ENCODE measurements at regions not wholly inside any gene's neighbourhood (a gene's known extent, or its start where the extent isn't known, plus 50 kb on each side); places are given as distances from the start of the nearest gene placed in this dataset.
"Not testable (repeated sequence)": the region's sequence is repeated elsewhere in the genome, so short reads cannot be mapped to it uniquely, and the experiment has no call there.

GRCh38 chr12:46650688-46651087 is 175.1 kb downstream of the SLC38A4 start:
- Histone ChIP-seq H3K27me3 (no peaks in the 10 kb centered on the region), H3K36me3 (no peaks in the 10 kb centered on the region), H3K9me3 (no peaks in the 10 kb centered on the region), H3K27ac (no peak overlapping the region), H3K4me1 (peaks cover 0 to 4% (median 0%) of the 10 kb centered on the region in 12 donors), H3K4me3 (no peak overlapping the region)
- 73 to 89% (median 86%) methylated on average over 4 of the region's 4 CpGs for WGBS, 4 donors
- DNase-seq (no peak), ATAC-seq (no peak)
- TF ChIP-seq CTCF (IDR thresholded peaks at IDR 0.05) (no peak), POLR2A (IDR thresholded peaks at IDR 0.05) (no peak)
- intact Hi-C loops (cut with DNase I): loop anchor here in 6 of 10 donors (10.0 kb wide), 5 partner anchors 96 to 266 kb away; no protein-coding TSS in a partner anchor

GRCh38 chr12:46649433-46649832 is 176.4 kb downstream of the SLC38A4 start:
- no peak for ATAC-seq
- H3K9me3 ChIP-seq: no peaks in the 10 kb centered on the region
- H3K4me3 ChIP-seq: no peak overlapping the region
- WGBS, 4 donors: 91 to 96% (median 96%) methylated on average over 4 of the region's 4 CpGs
- H3K4me1 ChIP-seq: peaks cover 0 to 4% (median 0%) of the 10 kb centered on the region in 12 donors
- no peak overlapping the region for H3K27ac ChIP-seq
- DNase-seq: no peak
- no peaks in the 10 kb centered on the region for H3K27me3 ChIP-seq
- TF ChIP-seq POLR2A (IDR thresholded peaks at IDR 0.05): no peak
- TF ChIP-seq CTCF (IDR thresholded peaks at IDR 0.05): no peak
- H3K36me3 ChIP-seq: no peaks in the 10 kb centered on the region
- intact Hi-C loops (cut with DNase I): no loop called here

- no peak for ATAC-seq
- DNase-seq: no peak
- Histone ChIP-seq H3K9me3 (peaks cover 0 to 5% (median under 1%) of the 10 kb centered on the region in 12 donors), H3K4me1 (peaks cover 0 to 4% (median 0%) of the 10 kb centered on the region in 12 donors), H3K4me3 (no peak overlapping the region), H3K36me3 (no peaks in the 10 kb centered on the region), H3K27ac (no peak overlapping the region), H3K27me3 (no peaks in the 10 kb centered on the region)
- WGBS, 4 donors: 70 to 84% (median 76%) methylated on average over 2 of the region's 2 CpGs
- intact Hi-C loops (cut with DNase I): no loop called here
- TF ChIP-seq CTCF (IDR thresholded peaks at IDR 0.05) (no peak), POLR2A (IDR thresholded peaks at IDR 0.05) (no peak)
Measured at GRCh38 chr12:46647034-46647433, 178.8 kb downstream of the SLC38A4 start.

- 97 to 99% (median 97%) methylated on average over 2 of the region's 2 CpGs for WGBS, 4 donors
- ATAC-seq; H3K36me3 ChIP-seq; DNase-seq; H3K4me1 ChIP-seq; H3K4me3 ChIP-seq; intact Hi-C loops (cut with DNase I); H3K27me3 ChIP-seq; H3K27ac ChIP-seq: not testable (repeated sequence)
- H3K9me3 ChIP-seq: peaks cover 0 to 44% (median 8%) of the 10 kb centered on the region in 12 donors
Measured at GRCh38 chr12:46641649-46642048, 184.1 kb downstream of the SLC38A4 start.

- ATAC-seq (no peak), DNase-seq (no peak)
- H3K4me3 ChIP-seq: no peak overlapping the region
- TF ChIP-seq CTCF (IDR thresholded peaks at IDR 0.05): no peak
- no peak for TF ChIP-seq POLR2A (IDR thresholded peaks at IDR 0.05)
- H3K36me3 ChIP-seq: no peaks in the 10 kb centered on the region
- H3K4me1 ChIP-seq: no peaks in the 10 kb centered on the region
- no peak overlapping the region for H3K27ac ChIP-seq
- H3K9me3 ChIP-seq: peaks cover 0 to 63% (median 28%) of the 10 kb centered on the region in 12 donors
- intact Hi-C loops (cut with DNase I): no loop called here
- H3K27me3 ChIP-seq: no peaks in the 10 kb centered on the region
Measured at GRCh38 chr12:46635818-46636217, 190.0 kb downstream of the SLC38A4 start.

All from heart left ventricle (tissue), 16 donors.